C4-2B (cell line): ENCODE measurements at regions not wholly inside any gene's neighbourhood (a gene's known extent, or its start where the extent isn't known, plus 50 kb on each side); places are given as distances from the start of the nearest gene placed in this dataset.

Experiments
- ZFX ChIP-seq: fragments of 450-650 bp; IDR thresholded peaks from 2 replicates; pipeline ENCODE4 v1.6.1; 2017
- TF ChIP-seq, protein P1 (sequence below): fragments of 450-650 bp; conservative IDR thresholded peaks from 2 replicates; pipeline ENCODE4 v1.5.1; 2017; ENCODE audit warnings: mild to moderate bottlenecking

DNA sequence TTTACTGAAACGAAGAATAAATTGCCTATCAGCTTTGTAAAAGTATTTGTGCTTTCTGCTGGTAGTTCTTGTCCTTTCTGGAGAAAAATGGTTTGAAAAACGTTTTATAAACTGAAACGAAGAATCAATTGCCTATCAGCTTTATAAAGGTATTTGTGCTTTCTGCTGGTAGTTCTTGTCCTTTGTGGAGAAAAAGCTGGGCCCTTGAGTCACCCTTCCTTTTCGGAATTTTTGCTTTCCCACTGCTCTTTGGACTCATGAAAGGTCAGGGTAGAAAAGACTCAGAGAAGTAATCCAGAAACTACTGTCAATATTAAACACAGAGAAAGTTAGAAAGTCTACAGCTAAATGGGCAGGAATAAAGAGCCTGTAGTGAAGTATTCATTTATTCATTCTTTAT, 72.8 kb downstream of the EOMES start:
- TF ChIP-seq, protein P1, sequence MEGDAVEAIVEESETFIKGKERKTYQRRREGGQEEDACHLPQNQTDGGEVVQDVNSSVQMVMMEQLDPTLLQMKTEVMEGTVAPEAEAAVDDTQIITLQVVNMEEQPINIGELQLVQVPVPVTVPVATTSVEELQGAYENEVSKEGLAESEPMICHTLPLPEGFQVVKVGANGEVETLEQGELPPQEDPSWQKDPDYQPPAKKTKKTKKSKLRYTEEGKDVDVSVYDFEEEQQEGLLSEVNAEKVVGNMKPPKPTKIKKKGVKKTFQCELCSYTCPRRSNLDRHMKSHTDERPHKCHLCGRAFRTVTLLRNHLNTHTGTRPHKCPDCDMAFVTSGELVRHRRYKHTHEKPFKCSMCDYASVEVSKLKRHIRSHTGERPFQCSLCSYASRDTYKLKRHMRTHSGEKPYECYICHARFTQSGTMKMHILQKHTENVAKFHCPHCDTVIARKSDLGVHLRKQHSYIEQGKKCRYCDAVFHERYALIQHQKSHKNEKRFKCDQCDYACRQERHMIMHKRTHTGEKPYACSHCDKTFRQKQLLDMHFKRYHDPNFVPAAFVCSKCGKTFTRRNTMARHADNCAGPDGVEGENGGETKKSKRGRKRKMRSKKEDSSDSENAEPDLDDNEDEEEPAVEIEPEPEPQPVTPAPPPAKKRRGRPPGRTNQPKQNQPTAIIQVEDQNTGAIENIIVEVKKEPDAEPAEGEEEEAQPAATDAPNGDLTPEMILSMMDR: no peak
- TF ChIP-seq ZFX: no peak
